Type B pancreatic cell (in vitro differentiated cells): ENCODE measurements at regions not wholly inside any gene's neighbourhood (a gene's known extent, or its start where the extent isn't known, plus 50 kb on each side); places are given as distances from the start of the nearest gene placed in this dataset.

ENCODE experiments used
- DNase-seq: peaks from one replicate; pipeline ENCODE4 v3.0.0; 2021; ENCODE audit warnings: mixed read lengths; ENCODE audit not compliant: unreplicated experiment; ENCODE audit errors: extremely low spot score
- H3K27ac Mint-ChIP-seq: 2 replicates; pipeline ENCODE4 v1.8.0; 2021; ENCODE audit warnings: mild to moderate bottlenecking, mixed read lengths
- H3K27me3 Mint-ChIP-seq: 2 replicates; pipeline ENCODE4 v1.8.0; 2021; ENCODE audit warnings: mixed read lengths
- H3K36me3 Mint-ChIP-seq: 2 replicates; pipeline ENCODE4 v1.8.0; 2021; ENCODE audit warnings: mixed read lengths
- H3K4me1 Mint-ChIP-seq: one replicate; pipeline ENCODE4 v1.8.0; 2021; ENCODE audit warnings: mixed read lengths; ENCODE audit not compliant: unreplicated experiment
- H3K4me3 Mint-ChIP-seq: 2 replicates; pipeline ENCODE4 v1.8.0; 2021; ENCODE audit warnings: mild to moderate bottlenecking, mixed read lengths
- H3K9me3 Mint-ChIP-seq: 2 replicates; pipeline ENCODE4 v1.8.0; 2021; ENCODE audit warnings: mixed read lengths
- CTCF ChIP-seq: fragments of 200-600 bp; sonication (generic); conservative IDR thresholded peaks from 2 replicates; pipeline ENCODE4 v1.5.0; 2021; ENCODE audit warnings: antibody characterized with exemption, mild to moderate bottlenecking

- H3K4me3 Mint-ChIP-seq = no peak overlapping the region
- H3K9me3 Mint-ChIP-seq = peaks cover 7% of the 10 kb centered on the region
- TF ChIP-seq CTCF = no peak
- H3K4me1 Mint-ChIP-seq = peaks cover 5% of the 10 kb centered on the region
- H3K36me3 Mint-ChIP-seq = no peaks in the 10 kb centered on the region
- H3K27me3 Mint-ChIP-seq = peaks cover 17% of the 10 kb centered on the region
- DNase-seq = no peak
- no peak overlapping the region for H3K27ac Mint-ChIP-seq
Measured at GRCh38 chr12:115712676-115713075, 564.8 kb downstream of the MED13L start.

GRCh38 chr12:115710104-115710564 lies 567.4 kb downstream of the MED13L start:
- Mint-ChIP-seq H3K4me1 (peaks cover 5% of the 10 kb centered on the region), H3K27ac (no peak overlapping the region), H3K27me3 (peaks cover 17% of the 10 kb centered on the region), H3K4me3 (no peak overlapping the region), H3K9me3 (peaks cover 15% of the 10 kb centered on the region), H3K36me3 (no peaks in the 10 kb centered on the region)
- DNase-seq = no peak
- TF ChIP-seq CTCF = no peak

- no peak overlapping the region for H3K27ac Mint-ChIP-seq
- H3K4me3 Mint-ChIP-seq = no peak overlapping the region
- H3K27me3 Mint-ChIP-seq = peaks cover 17% of the 10 kb centered on the region
- TF ChIP-seq CTCF = no peak
- H3K4me1 Mint-ChIP-seq = peaks cover 5% of the 10 kb centered on the region
- H3K36me3 Mint-ChIP-seq = no peaks in the 10 kb centered on the region
- DNase-seq = no peak
- H3K9me3 Mint-ChIP-seq = peaks cover 15% of the 10 kb centered on the region
Measured at GRCh38 chr12:115709540-115710011, 567.9 kb downstream of the MED13L start.

GRCh38 chr12:115708801-115709200 lies 568.7 kb downstream of the MED13L start:
- Mint-ChIP-seq H3K9me3 (peaks cover 15% of the 10 kb centered on the region), H3K4me1 (peaks cover 5% of the 10 kb centered on the region), H3K4me3 (no peak overlapping the region), H3K27ac (no peak overlapping the region), H3K27me3 (peaks cover 17% of the 10 kb centered on the region), H3K36me3 (no peaks in the 10 kb centered on the region)
- no peak for DNase-seq
- no peak for TF ChIP-seq CTCF

GRCh38 chr12:115700896-115701465 lies 576.5 kb downstream of the MED13L start:
- Mint-ChIP-seq H3K4me1 (peaks cover 12% of the 10 kb centered on the region), H3K27ac (no peak overlapping the region), H3K4me3 (no peak overlapping the region), H3K9me3 (peaks cover 8% of the 10 kb centered on the region), H3K36me3 (no peaks in the 10 kb centered on the region), H3K27me3 (peaks cover 12% of the 10 kb centered on the region)
- TF ChIP-seq CTCF = no peak
- no peak for DNase-seq

GRCh38 chr12:115700081-115700480 lies 577.4 kb downstream of the MED13L start:
- Mint-ChIP-seq H3K27me3 (peaks cover 13% of the 10 kb centered on the region), H3K27ac (no peak overlapping the region), H3K36me3 (no peaks in the 10 kb centered on the region), H3K4me1 (peaks cover 19% of the 10 kb centered on the region), H3K9me3 (peaks cover 10% of the 10 kb centered on the region), H3K4me3 (no peak overlapping the region)
- TF ChIP-seq CTCF = no peak
- DNase-seq = no peak
